ENCODE measurements at regions not wholly inside any gene's neighbourhood (a gene's known extent, or its start where the extent isn't known, plus 50 kb on each side); places are given as distances from the start of the nearest gene placed in this dataset.
"Not testable (repeated sequence)": the region's sequence is repeated elsewhere in the genome, so short reads cannot be mapped to it uniquely, and the experiment has no call there.

GRCh38 chr5:121064241-121064640, 600.1 kb downstream of the PRR16 start:
- DNase-seq (ENCODE audit: low read depth in 4 of 4, low spot score in 3 of 4) = not testable (repeated sequence)

DNA sequence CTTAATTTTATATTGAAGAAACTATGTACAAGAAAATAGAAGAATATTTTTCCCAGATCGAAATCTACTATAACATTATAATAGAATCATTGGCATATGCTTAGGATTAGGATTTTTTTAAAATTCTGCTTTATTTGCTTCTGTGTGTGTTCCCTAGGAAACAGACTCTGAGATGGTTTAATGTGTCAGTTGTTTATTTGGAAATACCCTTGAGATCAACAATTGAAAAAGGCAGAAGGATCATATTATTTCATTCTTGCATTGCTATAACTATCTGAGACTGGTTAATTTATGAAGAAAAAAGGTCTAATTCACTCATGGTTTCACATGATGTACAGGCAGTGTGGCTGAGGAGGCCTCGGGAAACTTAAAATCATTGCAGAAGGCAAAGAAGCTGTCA, 622.6 kb downstream of the PRR16 start:
- no peak for DNase-seq (ENCODE audit: low read depth in 4 of 4, low spot score in 3 of 4)

- no peak for DNase-seq (ENCODE audit: low read depth in 4 of 4, low spot score in 3 of 4)
Observed at GRCh38 chr5:121087560-121087959, 623.5 kb downstream of the PRR16 start.

- no peak for DNase-seq (ENCODE audit: low read depth in 4 of 4, low spot score in 3 of 4)
Observed at GRCh38 chr5:121088341-121088740, 624.2 kb downstream of the PRR16 start.

DNA sequence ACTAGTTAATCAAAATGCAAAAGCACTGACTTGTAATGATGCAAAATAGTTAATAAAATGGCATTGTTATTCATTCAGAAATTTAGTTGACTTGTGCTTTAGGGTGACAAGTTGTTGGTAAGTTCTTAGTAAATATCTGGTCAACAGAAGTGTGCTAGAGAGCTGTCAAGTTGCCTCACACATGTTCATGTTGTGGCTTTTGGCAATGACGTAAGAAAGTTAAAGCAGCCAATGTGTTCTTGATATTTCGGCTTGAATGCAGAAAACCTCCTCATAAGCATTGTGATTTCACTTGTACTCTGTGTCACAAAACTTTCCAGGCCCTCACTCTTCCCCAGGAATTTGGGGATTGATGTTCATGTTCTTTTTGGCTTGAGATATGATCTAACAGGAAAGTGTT, 626.7 kb downstream of the PRR16 start:
- DNase-seq (ENCODE audit: low read depth in 4 of 4, low spot score in 3 of 4) = no peak

- no peak for DNase-seq (ENCODE audit: low read depth in 4 of 4, low spot score in 3 of 4)
Observed at GRCh38 chr5:121100931-121101330, 636.8 kb downstream of the PRR16 start.

DNA sequence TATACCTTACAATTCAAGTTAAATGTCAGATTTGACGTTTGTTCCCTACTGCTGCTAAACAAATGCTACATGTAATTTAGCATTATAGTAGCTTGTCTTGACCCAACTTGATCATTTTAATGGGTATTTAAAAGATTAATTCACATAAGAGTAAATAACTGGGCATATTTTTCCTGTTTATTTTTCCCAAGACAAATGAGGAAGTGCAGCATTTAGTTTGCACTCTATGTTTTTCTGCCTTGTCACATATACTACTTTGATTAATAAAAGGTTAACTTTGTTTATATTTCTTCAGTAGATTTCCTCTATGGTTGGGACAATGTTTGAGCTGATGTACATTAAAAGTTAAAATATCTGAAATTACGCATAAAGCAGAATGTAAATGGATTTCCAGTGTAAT, 641.8 kb downstream of the PRR16 start:
- DNase-seq (ENCODE audit: low read depth in 4 of 4, low spot score in 3 of 4) = no peak

DNA sequence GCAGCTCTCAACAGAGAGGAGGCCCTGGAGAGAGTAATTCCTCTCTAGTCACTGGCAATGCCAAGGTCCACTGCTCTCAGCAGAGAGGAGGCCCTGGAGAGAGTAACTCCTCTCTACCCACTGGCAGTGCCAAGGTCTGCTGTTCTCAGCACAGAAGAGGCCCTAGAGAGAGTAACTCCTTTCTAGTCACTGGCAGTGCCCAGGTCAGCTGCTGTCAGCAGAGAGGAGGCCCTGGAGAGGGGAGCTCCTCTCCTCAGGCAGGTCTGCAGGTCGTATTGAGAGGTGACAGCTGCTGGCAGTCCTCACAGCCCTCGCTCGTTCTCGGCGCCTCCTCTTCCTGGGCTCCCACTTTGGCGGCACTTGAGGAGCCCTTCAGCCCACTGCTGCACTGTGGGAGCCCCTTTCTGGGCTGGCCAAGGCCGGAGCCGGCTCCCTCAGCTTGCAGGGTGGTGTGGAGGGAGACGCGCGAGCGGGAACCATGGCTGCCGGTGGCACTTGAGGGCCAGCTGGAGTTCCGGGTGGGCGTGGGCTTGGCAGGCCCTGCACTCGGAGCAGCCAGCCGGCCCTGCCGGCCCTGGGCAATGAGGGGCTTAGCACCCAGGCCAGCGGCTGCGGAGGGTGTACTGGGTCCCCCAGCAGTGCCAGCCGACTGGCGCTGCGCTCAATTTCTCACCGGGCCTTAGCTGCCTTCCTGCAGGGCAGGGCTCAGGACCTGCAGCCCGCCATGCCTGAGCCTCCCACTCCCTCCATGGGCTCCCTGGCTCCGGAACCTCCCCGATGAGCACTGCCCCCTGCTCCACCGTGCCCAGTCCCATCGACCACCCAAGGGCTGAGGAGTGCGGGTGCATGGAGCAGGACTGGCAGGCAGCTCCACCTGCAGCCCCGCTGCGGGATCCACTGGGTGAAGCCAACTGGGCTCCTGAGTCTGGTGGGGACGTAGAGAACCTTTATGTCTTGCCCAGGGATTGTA, 642.9 kb downstream of the PRR16 start:
- DNase-seq (ENCODE audit: low read depth in 4 of 4, low spot score in 3 of 4) = not testable (repeated sequence)

DNA sequence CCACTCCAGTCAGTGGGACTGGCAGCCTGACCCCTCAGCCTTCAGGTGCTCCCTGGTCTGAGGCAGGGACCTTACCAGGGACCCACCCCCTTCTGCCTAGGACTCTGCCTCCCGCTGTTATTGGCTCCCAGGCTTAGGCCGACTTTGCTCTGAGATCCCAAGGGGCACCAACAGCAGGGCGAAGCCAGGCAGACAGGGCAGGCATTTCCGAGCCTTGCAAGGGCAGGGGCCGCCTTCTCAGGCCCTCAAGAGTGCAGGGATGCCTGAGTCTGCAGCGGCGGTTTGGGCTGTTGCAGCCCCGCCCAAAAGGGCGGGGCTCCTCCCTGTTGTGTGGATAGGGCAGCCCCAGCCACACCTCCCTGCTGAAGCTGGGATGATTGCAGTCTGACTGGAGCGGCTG, 644.6 kb downstream of the PRR16 start:
- DNase-seq (ENCODE audit: low read depth in 4 of 4, low spot score in 3 of 4) = no peak

DNA sequence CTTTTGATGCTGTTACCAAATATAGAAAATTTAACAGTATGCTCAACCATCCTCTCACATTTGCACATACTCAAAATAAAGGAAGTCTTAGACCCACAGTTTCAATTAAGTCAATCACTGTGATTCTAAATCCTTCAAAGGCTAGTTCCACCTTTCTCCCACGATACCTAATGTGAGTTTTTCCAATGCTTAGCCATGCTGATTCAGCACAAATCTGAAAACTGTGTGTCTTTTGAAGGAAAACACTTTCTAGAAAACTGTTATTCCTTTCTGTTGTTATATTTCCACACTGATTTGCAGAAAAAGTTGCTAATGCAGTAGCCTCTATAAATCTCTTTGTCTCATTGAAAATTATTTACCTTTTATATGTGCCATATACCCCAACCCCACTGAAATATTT, 645.7 kb downstream of the PRR16 start:
- no peak for DNase-seq (ENCODE audit: low read depth in 4 of 4, low spot score in 3 of 4)

- DNase-seq (ENCODE audit: low read depth in 4 of 4, low spot score in 3 of 4) = no peak
Observed at GRCh38 chr5:121121786-121122185, 657.7 kb downstream of the PRR16 start.

DNA sequence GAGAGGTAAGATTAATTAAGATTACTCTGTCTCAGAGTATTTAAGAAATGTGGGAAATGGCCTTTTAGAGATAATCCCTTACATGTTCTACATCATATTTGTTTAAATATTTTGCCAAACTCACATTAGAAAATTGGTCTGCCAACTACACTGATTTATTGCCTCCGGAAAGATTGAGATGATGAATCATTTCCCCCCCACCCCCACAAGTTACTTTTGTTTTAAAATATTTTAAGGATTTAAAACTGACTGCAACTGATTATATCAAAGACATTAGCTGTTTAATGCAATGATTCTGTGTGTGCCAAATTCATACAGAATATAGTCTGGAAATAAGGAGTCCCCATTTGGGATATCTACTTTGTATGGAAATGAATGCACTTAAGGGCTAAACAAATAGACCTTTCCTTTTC, 674.4 kb downstream of the PRR16 start:
- DNase-seq (ENCODE audit: low read depth in 4 of 4, low spot score in 3 of 4) = no peak

DNA sequence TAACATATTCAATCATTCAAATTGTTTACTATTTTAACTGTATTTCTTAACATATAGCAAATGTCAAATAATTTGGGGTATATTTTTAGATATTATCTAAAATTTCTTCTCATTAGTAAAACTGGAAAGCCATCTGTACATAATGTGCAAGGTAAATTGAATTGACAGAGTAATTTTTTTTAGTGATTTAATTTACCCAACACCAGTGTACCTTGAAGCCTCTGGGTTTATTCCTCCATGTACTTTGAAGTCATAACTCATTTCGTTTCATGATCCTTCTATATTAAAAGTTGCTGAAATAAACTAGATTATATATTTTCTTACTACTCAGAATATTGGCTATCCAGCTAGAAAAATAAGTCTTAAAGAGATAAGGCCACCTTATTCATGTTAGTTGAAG, 674.9 kb downstream of the PRR16 start:
- no peak for DNase-seq (ENCODE audit: low read depth in 4 of 4, low spot score in 3 of 4)

DNA sequence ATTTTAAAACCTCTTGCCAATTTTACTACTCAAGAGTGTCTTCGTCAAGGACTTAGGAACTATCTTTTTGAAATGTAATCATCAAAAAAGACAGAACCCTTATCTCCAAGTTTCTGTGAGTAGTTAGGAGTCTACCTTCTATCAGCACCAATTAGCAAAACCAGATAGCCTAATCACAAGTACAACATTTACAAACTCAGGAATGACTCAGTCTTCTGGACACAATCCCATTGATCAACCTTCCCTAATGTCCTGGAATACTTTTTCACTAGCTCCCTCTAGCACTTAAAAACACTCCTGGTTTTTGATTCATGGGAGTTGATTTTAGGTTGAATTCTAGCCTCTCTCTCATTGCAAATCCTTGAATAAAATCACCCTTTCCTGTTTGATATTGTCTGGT, 680.7 kb downstream of the PRR16 start:
- no peak for DNase-seq (ENCODE audit: low read depth in 4 of 4, low spot score in 3 of 4)

GRCh38 chr5:121151534-121151933, 687.4 kb downstream of the PRR16 start:
- DNase-seq (ENCODE audit: low read depth in 4 of 4, low spot score in 3 of 4) = no peak

GRCh38 chr5:121152411-121152810, 688.3 kb downstream of the PRR16 start:
- no peak for DNase-seq (ENCODE audit: low read depth in 4 of 4, low spot score in 3 of 4)

- DNase-seq (ENCODE audit: low read depth in 4 of 4, low spot score in 3 of 4) = no peak
Observed at GRCh38 chr5:121156565-121156964, 692.5 kb downstream of the PRR16 start.

- DNase-seq (ENCODE audit: low read depth in 4 of 4, low spot score in 3 of 4) = no peak
Observed at GRCh38 chr5:121158451-121158850, 693.2 kb upstream of the FTMT start.

DNA sequence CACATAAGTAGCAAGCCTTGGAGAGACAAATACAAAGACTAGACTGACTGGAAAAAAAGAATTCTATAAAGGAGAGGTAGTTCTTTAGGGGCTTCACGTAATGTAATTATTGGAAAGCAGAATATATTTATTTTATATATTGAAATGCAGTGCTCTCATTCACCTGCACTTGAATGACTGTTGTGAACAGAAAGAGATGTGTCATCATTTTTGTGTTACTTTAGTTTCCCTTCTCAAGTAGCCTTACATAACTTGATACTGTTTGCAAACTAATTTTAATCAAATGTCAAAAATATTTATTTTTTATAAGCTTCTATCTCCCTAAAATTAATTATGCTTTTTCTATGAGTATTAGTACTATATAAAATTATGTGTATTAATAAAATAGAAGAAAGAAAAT, 691.1 kb upstream of the FTMT start:
- DNase-seq (ENCODE audit: low read depth in 4 of 4, low spot score in 3 of 4) = no peak

GRCh38 chr5:121164632-121165031, 687.0 kb upstream of the FTMT start:
- no peak for DNase-seq (ENCODE audit: low read depth in 4 of 4, low spot score in 3 of 4)

GRCh38 chr5:121171361-121171760, 680.3 kb upstream of the FTMT start:
- DNase-seq (ENCODE audit: low read depth in 4 of 4, low spot score in 3 of 4) = no peak

- DNase-seq (ENCODE audit: low read depth in 4 of 4, low spot score in 3 of 4) = no peak
Observed at GRCh38 chr5:121171834-121172233, 679.8 kb upstream of the FTMT start.

DNA sequence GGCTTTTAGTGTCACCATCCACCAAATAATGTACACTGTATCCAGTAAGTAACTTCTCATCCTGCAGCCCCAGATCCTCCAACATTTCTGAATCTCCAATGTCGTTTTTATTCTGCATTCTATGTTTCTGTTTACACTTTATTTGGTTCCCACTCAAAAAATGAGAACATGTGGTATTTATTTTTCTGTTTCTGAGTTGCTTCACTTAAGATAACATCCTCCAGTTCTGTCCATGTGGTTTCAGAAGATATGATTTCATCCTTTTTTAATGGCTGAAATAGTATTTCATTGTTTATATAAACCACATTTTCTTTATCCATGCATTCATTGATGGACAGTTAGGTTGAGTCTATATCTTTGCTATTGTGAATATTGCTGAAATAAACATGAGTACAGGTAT, 677.3 kb upstream of the FTMT start:
- DNase-seq (ENCODE audit: low read depth in 4 of 4, low spot score in 3 of 4) = no peak
